SK-N-SH (cell line): ENCODE measurements at regions not wholly inside any gene's neighbourhood (a gene's known extent, or its start where the extent isn't known, plus 50 kb on each side); places are given as distances from the start of the nearest gene placed in this dataset.
"Not testable (repeated sequence)": the region's sequence is repeated elsewhere in the genome, so short reads cannot be mapped to it uniquely, and the experiment has no call there.

Source experiments
- CTCF ChIA-PET: fragments of 300-600, 350-600 bp; formaldehyde crosslinking; extraction: SDS; loops from one replicate; lab custom pipeline; 2021; lab: Yijun Ruan, JAX
- POLR2A ChIA-PET: fragments of 350-600 bp; sonication (Branson Sonifier 250); formaldehyde crosslinking; extraction: SDS; loops from one replicate; lab custom pipeline; 2020; ENCODE audit warnings: antibody characterized with exemption, inconsistent platforms; lab: Yijun Ruan, JAX
- DNase-seq: peaks from one replicate; pipeline ENCODE4 v3.0.0; 2012
- H2AFZ ChIP-seq: fragments of 200-600 bp; sonication (generic); 2 replicates; pipeline ENCODE4 v1.8.1; 2016; ENCODE audit warnings: antibody characterized with exemption, mild to moderate bottlenecking, low read depth
- H3F3A ChIP-seq: fragments of 200-600 bp; sonication (generic); replicated peaks from 2 replicates; pipeline ENCODE3; 2016; ENCODE audit warnings: antibody characterized with exemption, mild to moderate bottlenecking; ENCODE audit not compliant: insufficient read depth
- H3K27ac ChIP-seq, 2 experiments: fragments of 200-500 bp in 1 of 2; fragments of 200-600 bp in 1 of 2; sonication (Bioruptor generic) in 1 of 2; sonication (generic), shearing (Covaris generic) in 1 of 2; 2 replicates each; pipeline versions ENCODE4 v1.5.1 to v1.6.1; 2014 to 2016; ENCODE audit warnings: low read depth in 2 of 2, inconsistent platforms in 1 of 2, low read length in 1 of 2, mild to moderate bottlenecking in 1 of 2, mixed read lengths in 1 of 2
- H3K27me3 ChIP-seq: fragments of 200-600 bp; sonication (generic), shearing (Covaris generic); 2 replicates; pipeline ENCODE4 v1.6.1; 2016; ENCODE audit warnings: mixed run types; ENCODE audit not compliant: insufficient read depth
- H3K36me3 ChIP-seq, 2 experiments: fragments of 200-500 bp in 1 of 2; fragments of 200-600 bp in 1 of 2; sonication (Bioruptor generic) in 1 of 2; sonication (generic) in 1 of 2; replicated peaks in 1 of 2; 2 replicates each; pipeline versions ENCODE3 to v1.5.1; 2014 to 2016; ENCODE audit warnings: low read length in 1 of 2, mild to moderate bottlenecking in 1 of 2; ENCODE audit not compliant: insufficient read depth in 2 of 2, control insufficient read depth in 1 of 2
- H3K4me1 ChIP-seq, 2 experiments: fragments of 200-500 bp in 1 of 2; fragments of 200-600 bp in 1 of 2; sonication (Bioruptor generic) in 1 of 2; sonication (generic), shearing (Covaris generic) in 1 of 2; 2 replicates each; pipeline versions ENCODE4 v1.5.1 to v1.6.1; 2014 to 2016; ENCODE audit warnings: low read depth in 1 of 2, low read length in 1 of 2, mixed run types in 1 of 2; ENCODE audit not compliant: insufficient read depth in 2 of 2, control insufficient read depth in 1 of 2
- H3K4me2 ChIP-seq: fragments of 200-600 bp; sonication (generic), shearing (Covaris generic); 2 replicates; pipeline ENCODE4 v1.6.1; 2017; ENCODE audit warnings: mixed run types
- H3K4me3 ChIP-seq, 2 experiments: fragments of 200-500 bp in 1 of 2; fragments of 200-600 bp in 1 of 2; sonication (Bioruptor generic) in 1 of 2; sonication (generic), shearing (Covaris generic) in 1 of 2; 2 replicates each; pipeline versions ENCODE4 v1.5.1 to v1.8.1; 2014 to 2016; ENCODE audit warnings: low read depth in 2 of 2, inconsistent platforms in 1 of 2, low read length in 1 of 2, mild to moderate bottlenecking in 1 of 2, mixed read lengths in 1 of 2, moderate library complexity in 1 of 2
- H3K79me2 ChIP-seq: fragments of 200-600 bp; sonication (generic); 2 replicates; pipeline ENCODE4 v1.8.1; 2017; ENCODE audit warnings: mild to moderate bottlenecking; ENCODE audit not compliant: insufficient read depth
- H3K9ac ChIP-seq: fragments of 200-600 bp; sonication (generic); 2 replicates; pipeline ENCODE4 v1.6.1; 2017; ENCODE audit warnings: mixed run types
- H3K9me2 ChIP-seq: fragments of 200-600 bp; sonication (generic); 2 replicates; pipeline ENCODE4 v1.6.1; 2017; ENCODE audit warnings: mixed run types
- H3K9me3 ChIP-seq: fragments of 200-600 bp; sonication (generic); 2 replicates; pipeline ENCODE4 v1.6.1; 2017; ENCODE audit warnings: mixed run types, mild to moderate bottlenecking, moderate library complexity
- H4K20me1 ChIP-seq: fragments of 200-600 bp; sonication (generic); 2 replicates; pipeline ENCODE4 v1.6.1; 2017; ENCODE audit warnings: mild to moderate bottlenecking, mixed run types; ENCODE audit not compliant: insufficient read depth
- WGBS: methylation state at CpG from one replicate; pipeline ENCODE4 v1.1.6; 2017; ENCODE audit warnings: low lambda C conversion rate; 5-methylcytosine and 5-hydroxymethylcytosine counted together

GRCh38 chr9:41269471-41269870, 80.4 kb upstream of the ZNG1F start:
- H3K9me2 ChIP-seq, H3K27ac ChIP-seq, H4K20me1 ChIP-seq, H3K27me3 ChIP-seq, CTCF ChIA-PET, H3K4me3 ChIP-seq, H3K4me1 ChIP-seq, H3K9ac ChIP-seq, POLR2A ChIA-PET, DNase-seq, H3F3A ChIP-seq, H2AFZ ChIP-seq, H3K9me3 ChIP-seq, H3K4me2 ChIP-seq, H3K36me3 ChIP-seq, H3K79me2 ChIP-seq: not testable (repeated sequence)
- 55% methylated on average over 6 of the region's 14 CpGs for WGBS

- H3K9me2 ChIP-seq, H3K4me3 ChIP-seq, H4K20me1 ChIP-seq, POLR2A ChIA-PET, H3K36me3 ChIP-seq, H3K79me2 ChIP-seq, H3K4me1 ChIP-seq, H3K27me3 ChIP-seq, H3K9ac ChIP-seq, H3K4me2 ChIP-seq, H2AFZ ChIP-seq, H3F3A ChIP-seq, DNase-seq, H3K27ac ChIP-seq, CTCF ChIA-PET, H3K9me3 ChIP-seq: not testable (repeated sequence)
- 60% methylated on average over 1 of the region's 18 CpGs for WGBS
Measured at GRCh38 chr9:41269054-41269453, 79.9 kb upstream of the ZNG1F start.

- 82% methylated on average over 14 of the region's 25 CpGs for WGBS
- H3K36me3 ChIP-seq, H3K9me2 ChIP-seq, H2AFZ ChIP-seq, H3F3A ChIP-seq, CTCF ChIA-PET, H3K27ac ChIP-seq, POLR2A ChIA-PET, H3K9me3 ChIP-seq, H3K4me2 ChIP-seq, H3K27me3 ChIP-seq, H3K79me2 ChIP-seq, H3K4me1 ChIP-seq, H3K9ac ChIP-seq, DNase-seq, H4K20me1 ChIP-seq, H3K4me3 ChIP-seq: not testable (repeated sequence)
Measured at GRCh38 chr9:41266602-41267001, 77.5 kb upstream of the ZNG1F start.

- H4K20me1 ChIP-seq, CTCF ChIA-PET, H3K9me2 ChIP-seq, H3K27me3 ChIP-seq, POLR2A ChIA-PET, H3K4me1 ChIP-seq, H3K4me2 ChIP-seq, H3K4me3 ChIP-seq, H3K36me3 ChIP-seq, H2AFZ ChIP-seq, DNase-seq, H3K27ac ChIP-seq, H3F3A ChIP-seq, H3K9me3 ChIP-seq, H3K79me2 ChIP-seq, H3K9ac ChIP-seq: not testable (repeated sequence)
- 51% methylated on average over 5 of the region's 15 CpGs for WGBS
Measured at GRCh38 chr9:41266000-41266399, 76.9 kb upstream of the ZNG1F start.

GRCh38 chr9:41251973-41252372, 62.9 kb upstream of the ZNG1F start:
- H3K4me2 ChIP-seq, H3K4me3 ChIP-seq, H3K27me3 ChIP-seq, H3K27ac ChIP-seq, H3K79me2 ChIP-seq, POLR2A ChIA-PET, H4K20me1 ChIP-seq, H3F3A ChIP-seq, CTCF ChIA-PET, H3K9ac ChIP-seq, H3K4me1 ChIP-seq, DNase-seq, H3K9me3 ChIP-seq, H2AFZ ChIP-seq, H3K9me2 ChIP-seq, H3K36me3 ChIP-seq: not testable (repeated sequence)

GRCh38 chr9:41251101-41251500, 62.0 kb upstream of the ZNG1F start:
- H3K9me2 ChIP-seq, H3K27ac ChIP-seq, POLR2A ChIA-PET, H3K9ac ChIP-seq, H3K27me3 ChIP-seq, H3K9me3 ChIP-seq, H3K4me3 ChIP-seq, H4K20me1 ChIP-seq, H3K36me3 ChIP-seq, H3K4me2 ChIP-seq, DNase-seq, CTCF ChIA-PET, H3K4me1 ChIP-seq, H3F3A ChIP-seq, H3K79me2 ChIP-seq, H2AFZ ChIP-seq: not testable (repeated sequence)
- WGBS, result 1% methylated on average over 3 of the region's 3 CpGs

- POLR2A ChIA-PET, H4K20me1 ChIP-seq, H3K4me1 ChIP-seq, H3K9me3 ChIP-seq, H3K79me2 ChIP-seq, H3K27me3 ChIP-seq, H3K4me2 ChIP-seq, H2AFZ ChIP-seq, H3K4me3 ChIP-seq, H3K36me3 ChIP-seq, H3K9me2 ChIP-seq, H3K27ac ChIP-seq, DNase-seq, CTCF ChIA-PET, H3F3A ChIP-seq, H3K9ac ChIP-seq: not testable (repeated sequence)
- 24% methylated on average over 4 of the region's 4 CpGs for WGBS
Measured at GRCh38 chr9:41246702-41247101, 57.6 kb upstream of the ZNG1F start.
